Ishikawa (cell line): ENCODE measurements at regions not wholly inside any gene's neighbourhood (a gene's known extent, or its start where the extent isn't known, plus 50 kb on each side); places are given as distances from the start of the nearest gene placed in this dataset.

Experiments used
- CEBPB ChIP-seq: IDR thresholded peaks from 2 replicates; pipeline ENCODE4 v1.6.1; 2012
- CREB1 ChIP-seq: IDR thresholded peaks from 2 replicates; pipeline ENCODE4 v1.6.1; 2012; ENCODE audit warnings: low read depth
- EGR1 ChIP-seq: IDR thresholded peaks from 2 replicates; pipeline ENCODE4 v1.6.1; 2012
- EP300 ChIP-seq: IDR thresholded peaks from 2 replicates; pipeline ENCODE4 v1.6.1; 2012; ENCODE audit warnings: borderline replicate concordance
- FOXM1 ChIP-seq: IDR thresholded peaks from 2 replicates; pipeline ENCODE4 v1.6.1; 2012; ENCODE audit warnings: low read depth, borderline replicate concordance
- MAX ChIP-seq: IDR thresholded peaks from 2 replicates; pipeline ENCODE4 v1.6.1; 2012
- NFIC ChIP-seq: IDR thresholded peaks from 2 replicates; pipeline ENCODE4 v1.6.1; 2012
- RAD21 ChIP-seq: IDR thresholded peaks from 2 replicates; pipeline ENCODE4 v1.6.1; 2012; ENCODE audit warnings: low read depth
- TAF1 ChIP-seq: IDR thresholded peaks from 2 replicates; pipeline ENCODE4 v1.6.1; 2012; ENCODE audit warnings: low read depth, mild to moderate bottlenecking
- TEAD4 ChIP-seq: IDR thresholded peaks from 2 replicates; pipeline ENCODE4 v1.6.1; 2012
- YY1 ChIP-seq: IDR thresholded peaks from 2 replicates; pipeline ENCODE4 v1.6.1; 2012; ENCODE audit warnings: low read depth
- TF ChIP-seq, protein P1 (sequence below): IDR thresholded peaks from 2 replicates; pipeline ENCODE4 v1.6.1; 2012; ENCODE audit warnings: low read depth, mild to moderate bottlenecking
- TF ChIP-seq, protein P2 (sequence below): IDR thresholded peaks from 2 replicates; pipeline ENCODE4 v1.6.1; 2012

- TF ChIP-seq YY1 = no peak
- TF ChIP-seq TEAD4 = no peak
- TF ChIP-seq, protein P1, sequence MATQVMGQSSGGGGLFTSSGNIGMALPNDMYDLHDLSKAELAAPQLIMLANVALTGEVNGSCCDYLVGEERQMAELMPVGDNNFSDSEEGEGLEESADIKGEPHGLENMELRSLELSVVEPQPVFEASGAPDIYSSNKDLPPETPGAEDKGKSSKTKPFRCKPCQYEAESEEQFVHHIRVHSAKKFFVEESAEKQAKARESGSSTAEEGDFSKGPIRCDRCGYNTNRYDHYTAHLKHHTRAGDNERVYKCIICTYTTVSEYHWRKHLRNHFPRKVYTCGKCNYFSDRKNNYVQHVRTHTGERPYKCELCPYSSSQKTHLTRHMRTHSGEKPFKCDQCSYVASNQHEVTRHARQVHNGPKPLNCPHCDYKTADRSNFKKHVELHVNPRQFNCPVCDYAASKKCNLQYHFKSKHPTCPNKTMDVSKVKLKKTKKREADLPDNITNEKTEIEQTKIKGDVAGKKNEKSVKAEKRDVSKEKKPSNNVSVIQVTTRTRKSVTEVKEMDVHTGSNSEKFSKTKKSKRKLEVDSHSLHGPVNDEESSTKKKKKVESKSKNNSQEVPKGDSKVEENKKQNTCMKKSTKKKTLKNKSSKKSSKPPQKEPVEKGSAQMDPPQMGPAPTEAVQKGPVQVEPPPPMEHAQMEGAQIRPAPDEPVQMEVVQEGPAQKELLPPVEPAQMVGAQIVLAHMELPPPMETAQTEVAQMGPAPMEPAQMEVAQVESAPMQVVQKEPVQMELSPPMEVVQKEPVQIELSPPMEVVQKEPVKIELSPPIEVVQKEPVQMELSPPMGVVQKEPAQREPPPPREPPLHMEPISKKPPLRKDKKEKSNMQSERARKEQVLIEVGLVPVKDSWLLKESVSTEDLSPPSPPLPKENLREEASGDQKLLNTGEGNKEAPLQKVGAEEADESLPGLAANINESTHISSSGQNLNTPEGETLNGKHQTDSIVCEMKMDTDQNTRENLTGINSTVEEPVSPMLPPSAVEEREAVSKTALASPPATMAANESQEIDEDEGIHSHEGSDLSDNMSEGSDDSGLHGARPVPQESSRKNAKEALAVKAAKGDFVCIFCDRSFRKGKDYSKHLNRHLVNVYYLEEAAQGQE = no peak
- TF ChIP-seq FOXM1 = no peak
- TF ChIP-seq, protein P2, sequence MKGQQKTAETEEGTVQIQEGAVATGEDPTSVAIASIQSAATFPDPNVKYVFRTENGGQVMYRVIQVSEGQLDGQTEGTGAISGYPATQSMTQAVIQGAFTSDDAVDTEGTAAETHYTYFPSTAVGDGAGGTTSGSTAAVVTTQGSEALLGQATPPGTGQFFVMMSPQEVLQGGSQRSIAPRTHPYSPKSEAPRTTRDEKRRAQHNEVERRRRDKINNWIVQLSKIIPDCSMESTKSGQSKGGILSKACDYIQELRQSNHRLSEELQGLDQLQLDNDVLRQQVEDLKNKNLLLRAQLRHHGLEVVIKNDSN = no peak
- TF ChIP-seq MAX = no peak
- TF ChIP-seq TAF1 = no peak
- TF ChIP-seq NFIC = no peak
- no peak for TF ChIP-seq EP300
- TF ChIP-seq CEBPB = no peak
- no peak for TF ChIP-seq CREB1
- no peak for TF ChIP-seq EGR1
- TF ChIP-seq RAD21 = no peak
Measured at GRCh38 chr11:112858289-112859023, 102.8 kb upstream of the NCAM1 start.
